A549 (cell line): ENCODE measurements at regions not wholly inside any gene's neighbourhood (a gene's known extent, or its start where the extent isn't known, plus 50 kb on each side); places are given as distances from the start of the nearest gene placed in this dataset.

ENCODE experiments used
- ATAC-seq, 2 experiments: fragments of 200-7000 bp in 1 of 2; fragments of >200 bp in 1 of 2; cut with Nextera tagmentation in 1 of 2; cut with Tn5 transposase in 1 of 2; 3 replicates each; pipeline versions ENCODE4 v1.8.0 to v1.9.1; 2018 to 2020; ENCODE audit warnings: mild to moderate bottlenecking in 1 of 2, moderate library complexity in 1 of 2
- CTCF ChIA-PET: fragments of 300-600 bp; sonication (Branson Sonifier 250); formaldehyde crosslinking; extraction: SDS; loops from one replicate; lab custom pipeline; 2021; ENCODE audit warnings: antibody characterized with exemption, inconsistent platforms; lab: Yijun Ruan, JAX
- POLR2A ChIA-PET: fragments of 350-600 bp; formaldehyde crosslinking; extraction: SDS; loops from one replicate; lab custom pipeline; 2021; ENCODE audit warnings: antibody characterized with exemption, inconsistent platforms; lab: Yijun Ruan, JAX
- DNase-seq, 2 experiments: peaks; one replicate each; pipeline versions ENCODE4 v3.0.0 to v3.0.0-alpha.2; 2011 to 2016; ENCODE audit warnings: low read depth in 1 of 2, low spot score in 1 of 2
- FAIRE-seq: peaks from 2 replicates; lab custom pipeline; 2011; peaks lifted over from hg19 to GRCh38; lab: Jason Lieb, UNC
- H3K27ac ChIP-seq, 2 experiments: fragments of >200 bp; sonication (Bioruptor Twin); formaldehyde crosslinking; 3 replicates each; pipeline ENCODE4 v1.5.1; 2016 to 2017
- H3K4me1 ChIP-seq: fragments of >200 bp; sonication (Bioruptor Twin); formaldehyde crosslinking; 3 replicates; pipeline ENCODE4 v1.6.1; 2016
- H3K4me2 ChIP-seq: fragments of >200 bp; sonication (Bioruptor Twin); formaldehyde crosslinking; 3 replicates; pipeline ENCODE4 v1.6.1; 2016
- H3K4me3 ChIP-seq: fragments of >200 bp; sonication (Bioruptor Twin); formaldehyde crosslinking; 3 replicates; pipeline ENCODE4 v1.5.1; 2016
- H3K9me3 ChIP-seq: fragments of >200 bp; sonication (Bioruptor Twin); formaldehyde crosslinking; 3 replicates; pipeline ENCODE4 v1.6.1; 2016
- BCL3 ChIP-seq: fragments of >200 bp; sonication (Bioruptor Twin); formaldehyde crosslinking; IDR thresholded peaks from 3 replicates; pipeline ENCODE4 v1.6.1; 2016
- CBX8 ChIP-seq: fragments of 200-600 bp; sonication (generic); IDR thresholded peaks from 2 replicates; pipeline ENCODE4 v1.6.1; 2016
- CHD4 ChIP-seq: fragments of 200-600 bp; sonication (generic); IDR thresholded peaks from 2 replicates; pipeline ENCODE4 v1.6.1; 2016; ENCODE audit warnings: antibody characterized with exemption, mild to moderate bottlenecking, borderline replicate concordance
- EHMT2 ChIP-seq: fragments of 200-600 bp; sonication (generic); IDR thresholded peaks from 2 replicates; pipeline ENCODE4 v1.6.1; 2016; ENCODE audit warnings: antibody characterized with exemption, low read depth, mild to moderate bottlenecking, moderate library complexity
- FOSL2 ChIP-seq, 2 experiments: fragments of 450-650 bp in 1 of 2; fragments of >200 bp in 1 of 2; sonication (Bioruptor Twin) in 1 of 2; formaldehyde crosslinking; IDR thresholded peaks; 2 replicates each; pipeline versions ENCODE4 v1.5.0 to v1.6.1; 2016 to 2020; ENCODE audit warnings: mild to moderate bottlenecking in 1 of 2, moderate library complexity in 1 of 2
- GATA3 ChIP-seq: IDR thresholded peaks from 2 replicates; pipeline ENCODE4 v1.6.1; 2012; ENCODE audit warnings: borderline replicate concordance
- MAFK ChIP-seq: fragments of 450-650 bp; IDR thresholded peaks from 2 replicates; pipeline ENCODE4 v1.6.1; 2014; ENCODE audit not compliant: partially characterized antibody
- NFE2L2 ChIP-seq: fragments of 150-350 bp; conservative IDR thresholded peaks from 2 replicates; pipeline ENCODE4 v1.6.1; 2014; ENCODE audit warnings: low read length
- NR3C1 ChIP-seq: fragments of >200 bp; sonication (Bioruptor Twin); formaldehyde crosslinking; IDR thresholded peaks from 3 replicates; pipeline ENCODE4 v1.6.1; 2017
- PHF8 ChIP-seq: fragments of 200-600 bp; sonication (generic); IDR thresholded peaks from 2 replicates; pipeline ENCODE4 v1.6.1; 2016; ENCODE audit warnings: low read depth, mild to moderate bottlenecking, antibody characterized with exemption, moderate library complexity, borderline replicate concordance
- POLR2A ChIP-seq: IDR thresholded peaks from 2 replicates; pipeline ENCODE4 v1.6.1; 2012; ENCODE audit warnings: mild to moderate bottlenecking, low read length
- POLR2AphosphoS2 ChIP-seq: conservative IDR thresholded peaks from 2 replicates; pipeline ENCODE4 v1.6.1; 2012; ENCODE audit warnings: low read length, improper control_type of control experiment, inconsistent platforms
- RAD21 ChIP-seq, 2 experiments: fragments of >200 bp in 1 of 2; sonication (Bioruptor Twin) in 1 of 2; formaldehyde crosslinking in 1 of 2; IDR thresholded peaks in 1 of 2; conservative IDR thresholded peaks in 1 of 2; 2 replicates in 1 of 2; 3 replicates in 1 of 2; pipeline ENCODE4 v1.6.1; 2012 to 2018; ENCODE audit warnings: inconsistent platforms in 1 of 2
- ZFP36 ChIP-seq: fragments of 450-650 bp; IDR thresholded peaks from 2 replicates; pipeline ENCODE4 v1.6.1; 2014; ENCODE audit warnings: borderline replicate concordance; ENCODE audit not compliant: partially characterized antibody
- ZNF302 ChIP-seq: fragments of 250-450 bp; sonication (Bioruptor Pico); IDR thresholded peaks from 2 replicates; pipeline ENCODE4 v1.9.0; 2021; ENCODE audit warnings: inconsistent platforms, mild to moderate bottlenecking, moderate library complexity
- WGBS: methylation state at CpG from one replicate; pipeline ENCODE4 v1.1.6; 2017; ENCODE audit errors: missing lambda C conversion rate; 5-methylcytosine and 5-hydroxymethylcytosine counted together
- TF ChIP-seq, protein P1 (sequence below): fragments of >200 bp; sonication (Bioruptor Twin); formaldehyde crosslinking; IDR thresholded peaks from 3 replicates; pipeline ENCODE4 v1.5.1; 2016
- TF ChIP-seq, protein P2 (sequence below): fragments of 200-600 bp; sonication (generic); IDR thresholded peaks from 2 replicates; pipeline ENCODE4 v1.6.1; 2016; ENCODE audit warnings: antibody characterized with exemption, mild to moderate bottlenecking, moderate library complexity
- TF ChIP-seq, protein P3 (sequence below): IDR thresholded peaks from 2 replicates; pipeline ENCODE4 v1.6.1; 2012
- TF ChIP-seq, protein P4 (sequence below): fragments of 450-650 bp; IDR thresholded peaks from 2 replicates; pipeline ENCODE4 v1.6.1; 2014; ENCODE audit warnings: antibody characterized with exemption

DNA sequence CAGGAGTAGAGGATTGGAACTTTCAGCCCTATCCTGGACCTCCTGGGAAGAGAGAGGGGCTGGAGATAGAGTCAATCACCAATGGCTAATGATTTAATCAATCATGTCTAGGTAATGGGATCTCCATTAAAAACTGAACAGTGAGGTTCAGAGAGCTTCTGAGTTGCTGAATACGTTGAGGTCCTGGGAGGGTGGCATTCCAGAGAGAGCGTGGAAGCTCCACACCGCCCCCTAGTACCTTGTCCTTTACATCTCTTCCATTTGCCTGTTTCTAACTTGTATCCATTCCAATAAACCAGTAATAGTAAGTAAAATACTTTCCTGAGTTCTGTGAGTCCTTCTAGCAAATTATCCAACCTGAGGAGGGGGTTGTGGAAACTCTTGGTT lies 101.7 kb downstream of the B3GNT2 start:
- ATAC-seq: peak in 1 of 2 experiments; percentile 47; a peak in 2 of 6 replicates
- TF ChIP-seq FOSL2 (IDR thresholded peaks at IDR 0.05) (no peak), FOSL2 (CRISPR knock-in tag; IDR thresholded peaks at IDR 0.05) (no peak), RAD21 (conservative IDR thresholded peaks at IDR 0.05 in 1 of 2, IDR thresholded peaks at IDR 0.05 in 1 of 2) (peak in 1 of 2 experiments; percentile 38; a peak in 2 of 5 replicates), CBX8 (no peak), POLR2A (no peak)
- TF ChIP-seq, protein P1, sequence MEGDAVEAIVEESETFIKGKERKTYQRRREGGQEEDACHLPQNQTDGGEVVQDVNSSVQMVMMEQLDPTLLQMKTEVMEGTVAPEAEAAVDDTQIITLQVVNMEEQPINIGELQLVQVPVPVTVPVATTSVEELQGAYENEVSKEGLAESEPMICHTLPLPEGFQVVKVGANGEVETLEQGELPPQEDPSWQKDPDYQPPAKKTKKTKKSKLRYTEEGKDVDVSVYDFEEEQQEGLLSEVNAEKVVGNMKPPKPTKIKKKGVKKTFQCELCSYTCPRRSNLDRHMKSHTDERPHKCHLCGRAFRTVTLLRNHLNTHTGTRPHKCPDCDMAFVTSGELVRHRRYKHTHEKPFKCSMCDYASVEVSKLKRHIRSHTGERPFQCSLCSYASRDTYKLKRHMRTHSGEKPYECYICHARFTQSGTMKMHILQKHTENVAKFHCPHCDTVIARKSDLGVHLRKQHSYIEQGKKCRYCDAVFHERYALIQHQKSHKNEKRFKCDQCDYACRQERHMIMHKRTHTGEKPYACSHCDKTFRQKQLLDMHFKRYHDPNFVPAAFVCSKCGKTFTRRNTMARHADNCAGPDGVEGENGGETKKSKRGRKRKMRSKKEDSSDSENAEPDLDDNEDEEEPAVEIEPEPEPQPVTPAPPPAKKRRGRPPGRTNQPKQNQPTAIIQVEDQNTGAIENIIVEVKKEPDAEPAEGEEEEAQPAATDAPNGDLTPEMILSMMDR: peak; percentile 20; the same call in 2 of the 3 replicates
- TF ChIP-seq, protein P2, sequence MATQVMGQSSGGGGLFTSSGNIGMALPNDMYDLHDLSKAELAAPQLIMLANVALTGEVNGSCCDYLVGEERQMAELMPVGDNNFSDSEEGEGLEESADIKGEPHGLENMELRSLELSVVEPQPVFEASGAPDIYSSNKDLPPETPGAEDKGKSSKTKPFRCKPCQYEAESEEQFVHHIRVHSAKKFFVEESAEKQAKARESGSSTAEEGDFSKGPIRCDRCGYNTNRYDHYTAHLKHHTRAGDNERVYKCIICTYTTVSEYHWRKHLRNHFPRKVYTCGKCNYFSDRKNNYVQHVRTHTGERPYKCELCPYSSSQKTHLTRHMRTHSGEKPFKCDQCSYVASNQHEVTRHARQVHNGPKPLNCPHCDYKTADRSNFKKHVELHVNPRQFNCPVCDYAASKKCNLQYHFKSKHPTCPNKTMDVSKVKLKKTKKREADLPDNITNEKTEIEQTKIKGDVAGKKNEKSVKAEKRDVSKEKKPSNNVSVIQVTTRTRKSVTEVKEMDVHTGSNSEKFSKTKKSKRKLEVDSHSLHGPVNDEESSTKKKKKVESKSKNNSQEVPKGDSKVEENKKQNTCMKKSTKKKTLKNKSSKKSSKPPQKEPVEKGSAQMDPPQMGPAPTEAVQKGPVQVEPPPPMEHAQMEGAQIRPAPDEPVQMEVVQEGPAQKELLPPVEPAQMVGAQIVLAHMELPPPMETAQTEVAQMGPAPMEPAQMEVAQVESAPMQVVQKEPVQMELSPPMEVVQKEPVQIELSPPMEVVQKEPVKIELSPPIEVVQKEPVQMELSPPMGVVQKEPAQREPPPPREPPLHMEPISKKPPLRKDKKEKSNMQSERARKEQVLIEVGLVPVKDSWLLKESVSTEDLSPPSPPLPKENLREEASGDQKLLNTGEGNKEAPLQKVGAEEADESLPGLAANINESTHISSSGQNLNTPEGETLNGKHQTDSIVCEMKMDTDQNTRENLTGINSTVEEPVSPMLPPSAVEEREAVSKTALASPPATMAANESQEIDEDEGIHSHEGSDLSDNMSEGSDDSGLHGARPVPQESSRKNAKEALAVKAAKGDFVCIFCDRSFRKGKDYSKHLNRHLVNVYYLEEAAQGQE: no peak
- TF ChIP-seq, all 56 proteins: peak for 2
- Histone ChIP-seq H3K4me2 (no peak overlapping the region), H3K4me3 (no peak overlapping the region), H3K4me1 (peaks cover 10% of the 10 kb centered on the region; the same call in 2 of the 3 replicates), H3K27ac (no peak overlapping the region), H3K9me3 (no peaks in the 10 kb centered on the region)
- CTCF ChIA-PET: interaction anchor here (0.5 to 1.5 kb wide), 3 partner anchors 8 to 106 kb away, joined by 3 read pairs; no protein-coding TSS in a partner anchor
- FAIRE-seq (no peak), DNase-seq (no peak)
- POLR2A ChIA-PET: no interaction called here
- WGBS: 36% methylated on average over 3 of the region's 3 CpGs

GRCh38 chr2:62296832-62297623 lies 101.1 kb downstream of the B3GNT2 start:
- CTCF ChIA-PET: interaction anchor here (0.5 to 1.5 kb wide), 3 partner anchors 9 to 107 kb away, joined by 3 read pairs; no protein-coding TSS in a partner anchor

More at GRCh38 chr2:62296832-62297623, 101.1 kb downstream of the B3GNT2 start:
- WGBS: 61% methylated on average over 8 of the region's 8 CpGs
- ATAC-seq (no peak), FAIRE-seq (no peak), DNase-seq (no peak)
- H3K27ac ChIP-seq: no peak overlapping the region
- H3K4me3 ChIP-seq: no peak overlapping the region
- POLR2A ChIA-PET: no interaction called here
- TF ChIP-seq ZNF302 (CRISPR knock-in tag) (no peak), GATA3 (no peak), ZFP36 (no peak), PHF8 (no peak), NFE2L2 (no peak), NR3C1 (no peak), POLR2AphosphoS2 (no peak), EHMT2 (no peak), BCL3 (no peak), MAFK (no peak), CHD4 (no peak)
- TF ChIP-seq, protein P3, sequence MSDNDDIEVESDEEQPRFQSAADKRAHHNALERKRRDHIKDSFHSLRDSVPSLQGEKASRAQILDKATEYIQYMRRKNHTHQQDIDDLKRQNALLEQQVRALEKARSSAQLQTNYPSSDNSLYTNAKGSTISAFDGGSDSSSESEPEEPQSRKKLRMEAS: no peak
- TF ChIP-seq, protein P4, sequence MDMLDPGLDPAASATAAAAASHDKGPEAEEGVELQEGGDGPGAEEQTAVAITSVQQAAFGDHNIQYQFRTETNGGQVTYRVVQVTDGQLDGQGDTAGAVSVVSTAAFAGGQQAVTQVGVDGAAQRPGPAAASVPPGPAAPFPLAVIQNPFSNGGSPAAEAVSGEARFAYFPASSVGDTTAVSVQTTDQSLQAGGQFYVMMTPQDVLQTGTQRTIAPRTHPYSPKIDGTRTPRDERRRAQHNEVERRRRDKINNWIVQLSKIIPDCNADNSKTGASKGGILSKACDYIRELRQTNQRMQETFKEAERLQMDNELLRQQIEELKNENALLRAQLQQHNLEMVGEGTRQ: no peak
- TF ChIP-seq, protein P2: no peak
- H3K4me1 ChIP-seq: peaks cover 10% of the 10 kb centered on the region; the same call in 2 of the 3 replicates
- no peak overlapping the region for H3K4me2 ChIP-seq
- no peaks in the 10 kb centered on the region for H3K9me3 ChIP-seq
